HCT116 (cell line): ENCODE measurements at regions not wholly inside any gene's neighbourhood (a gene's known extent, or its start where the extent isn't known, plus 50 kb on each side); places are given as distances from the start of the nearest gene placed in this dataset.

Experiments
- ATAC-seq: fragments of 200-7000 bp; cut with Tn5 transposase; 2 replicates; pipeline ENCODE4 v1.9.1; 2020; ENCODE audit warnings: mild to moderate bottlenecking, moderate library complexity
- BruUV-seq: library from RNA; stranded (reverse); fragments of 400-500 nt; replicated peaks from 2 replicates; lab custom pipeline; 2021; lab: Mats Ljungman, UMichigan
- CTCF ChIA-PET: fragments of 300-600 bp; sonication (Branson Sonifier 250); formaldehyde crosslinking; loops from one replicate; lab custom pipeline; 2021; ENCODE audit warnings: antibody characterized with exemption; lab: Charles Lee
- POLR2A ChIA-PET: fragments of 300-600, 350-600 bp; sonication (Branson Sonifier 250); formaldehyde crosslinking; loops from one replicate; lab custom pipeline; 2021; ENCODE audit warnings: antibody characterized with exemption; lab: Charles Lee
- RAD21 ChIA-PET, 2 experiments: fragments of 300-600 bp; sonication (Branson Sonifier 250); formaldehyde crosslinking; loops; one replicate each; lab custom pipeline; 2023; ENCODE audit warnings: low total read pairs in 2 of 2; ENCODE audit not compliant: uncharacterized antibody in 2 of 2, unreplicated experiment in 2 of 2, low non-redundant PET in 1 of 2; lab: Charles Lee
- DNase-seq: peaks from one replicate; pipeline ENCODE4 v3.0.0-alpha.2; 2010; ENCODE audit warnings: low read depth, low spot score
- H2AFZ ChIP-seq: fragments of 200-600 bp; shearing (Covaris generic), sonication (generic); 2 replicates; pipeline ENCODE4 v1.6.1; 2017; ENCODE audit warnings: low read depth, mixed run types, mixed read lengths, antibody characterized with exemption, low read length; ENCODE audit not compliant: poor library complexity, severe bottlenecking
- H3K27ac ChIP-seq: 2 replicates; pipeline ENCODE4 v1.5.1; 2012; ENCODE audit warnings: low read depth, low read length
- H3K27me3 ChIP-seq: fragments of 200-600 bp; sonication (generic); 2 replicates; pipeline ENCODE4 v1.6.1; 2016; ENCODE audit warnings: mixed run types, low read length, mixed read lengths; ENCODE audit not compliant: insufficient read depth
- H3K36me3 ChIP-seq, 2 experiments: fragments of 200-500 bp in 1 of 2; fragments of 200-600 bp in 1 of 2; sonication (Bioruptor generic) in 1 of 2; sonication (generic) in 1 of 2; 2 replicates each; pipeline versions ENCODE4 v1.5.1 to v1.6.1; 2014 to 2016; ENCODE audit warnings: low read length in 2 of 2, inconsistent platforms in 1 of 2, mixed read lengths in 1 of 2, mixed run types in 1 of 2; ENCODE audit not compliant: insufficient read depth in 2 of 2, control insufficient read depth in 1 of 2
- H3K4me1 ChIP-seq, 2 experiments: fragments of 200-600 bp in 1 of 2; sonication (generic) in 1 of 2; 2 replicates each; pipeline versions ENCODE4 v1.5.1 to v1.6.1; 2012 to 2017; ENCODE audit warnings: low read length in 2 of 2, inconsistent platforms in 1 of 2, mild to moderate bottlenecking in 1 of 2, mixed read lengths in 1 of 2, mixed run types in 1 of 2, moderate library complexity in 1 of 2; ENCODE audit not compliant: insufficient read depth in 2 of 2, control insufficient read depth in 1 of 2
- H3K4me2 ChIP-seq: fragments of 200-600 bp; sonication (generic); 2 replicates; pipeline ENCODE4 v1.6.1; 2017; ENCODE audit warnings: mixed run types, low read length, mixed read lengths
- H3K4me3 ChIP-seq, 2 experiments: fragments of 200-600 bp in 1 of 2; sonication (generic) in 1 of 2; replicated peaks in 1 of 2; 2 replicates each; pipeline ENCODE4 v1.5.1; 2011 to 2016; ENCODE audit warnings: low read length in 2 of 2, control low read depth in 1 of 2, low read depth in 1 of 2, mild to moderate bottlenecking in 1 of 2, mixed read lengths in 1 of 2, mixed run types in 1 of 2
- H3K79me2 ChIP-seq: fragments of 200-600 bp; sonication (generic); 2 replicates; pipeline ENCODE4 v1.6.1; 2017; ENCODE audit warnings: mild to moderate bottlenecking, mixed run types, low read length, moderate library complexity, mixed read lengths; ENCODE audit not compliant: insufficient read depth
- H3K9ac ChIP-seq: fragments of 200-600 bp; sonication (generic); 2 replicates; pipeline ENCODE4 v1.6.1; 2016; ENCODE audit warnings: low read length, mixed read lengths
- H3K9me2 ChIP-seq: fragments of 200-600 bp; sonication (generic), shearing (Covaris generic); 2 replicates; pipeline ENCODE4 v1.6.1; 2017; ENCODE audit warnings: mixed run types, mild to moderate bottlenecking, moderate library complexity; ENCODE audit not compliant: insufficient read depth
- H3K9me3 ChIP-seq, 2 experiments: fragments of 200-500 bp in 1 of 2; fragments of 200-600 bp in 1 of 2; sonication (Bioruptor generic) in 1 of 2; sonication (generic) in 1 of 2; 2 replicates each; pipeline ENCODE4 v1.6.1; 2014 to 2017; ENCODE audit warnings: low read length in 2 of 2, mixed read lengths in 2 of 2, inconsistent platforms in 1 of 2, low read depth in 1 of 2, mild to moderate bottlenecking in 1 of 2, mixed run types in 1 of 2, moderate library complexity in 1 of 2; ENCODE audit not compliant: control insufficient read depth in 1 of 2, insufficient read depth in 1 of 2
- H4K20me1 ChIP-seq: fragments of 200-600 bp; sonication (generic), shearing (Covaris generic); 2 replicates; pipeline ENCODE4 v1.6.1; 2017; ENCODE audit warnings: mixed run types, mild to moderate bottlenecking, moderate library complexity; ENCODE audit not compliant: insufficient read depth
- EZH2phosphoT487 ChIP-seq: fragments of 200-600 bp; IDR thresholded peaks from 2 replicates; pipeline ENCODE4 v1.6.1; 2018; ENCODE audit warnings: antibody characterized with exemption, borderline replicate concordance
- POLR2AphosphoS5 ChIP-seq: IDR thresholded peaks from 2 replicates; pipeline ENCODE4 v1.6.1; 2011; ENCODE audit warnings: mild to moderate bottlenecking, low read depth, low read length, moderate library complexity
- RAD21 ChIP-seq: IDR thresholded peaks from 2 replicates; pipeline ENCODE4 v1.6.1; 2012; ENCODE audit warnings: low read depth, mild to moderate bottlenecking
- ZFX ChIP-seq: fragments of 450-650 bp; IDR thresholded peaks from 2 replicates; pipeline ENCODE4 v1.6.1; 2017
- intact Hi-C: fragments of 100-400 bp; cut with micrococcal nuclease; formaldehyde crosslinking; loops from 2 replicates; pipeline ENCODE4 v1.10.0; 2022
- TF ChIP-seq, protein P1 (sequence below), 3 experiments: fragments of 200-600 bp in 1 of 3; sonication (generic) in 1 of 3; IDR thresholded peaks in 2 of 3; conservative IDR thresholded peaks in 1 of 3; 2 replicates each; pipeline ENCODE4 v1.5.1; 2012 to 2017; ENCODE audit warnings: low read depth in 2 of 3, low read length in 2 of 3, antibody characterized with exemption in 1 of 3, borderline replicate concordance in 1 of 3, control low read depth in 1 of 3, mild to moderate bottlenecking in 1 of 3, mixed read lengths in 1 of 3, mixed run types in 1 of 3, moderate library complexity in 1 of 3; ENCODE audit not compliant: insufficient read depth in 1 of 3
- TF ChIP-seq, protein P2 (sequence below): IDR thresholded peaks from 2 replicates; pipeline ENCODE4 v1.6.1; 2012

DNA sequence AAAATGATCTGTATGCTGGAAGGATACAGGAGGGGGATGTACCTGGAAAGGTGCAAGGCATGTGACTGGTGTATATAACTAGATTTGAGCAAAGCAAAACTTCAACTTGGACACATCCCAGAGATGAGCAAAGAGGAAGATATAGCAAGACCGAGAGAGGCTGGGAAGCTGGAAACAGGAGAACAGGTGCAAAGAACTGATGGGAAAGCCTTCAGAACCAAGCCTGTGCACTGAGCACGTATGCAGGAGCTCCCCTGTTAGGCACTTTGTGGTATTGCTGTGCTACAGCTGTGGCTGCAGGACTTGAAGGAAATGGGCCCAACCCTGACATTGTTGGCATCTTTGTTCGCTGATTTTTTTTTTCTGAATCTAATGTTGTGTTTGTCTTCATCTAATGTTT lies 120.7 kb upstream of the PWP1 start:
- H2AFZ ChIP-seq, result no peak overlapping the region
- ChIA-PET POLR2A (no interaction called here), RAD21 (no interaction called here), CTCF (interaction anchor here (1.0 to 1.3 kb wide), 6 partner anchors 9 to 473 kb away, joined by 3 to 4 read pairs (median 4); no protein-coding TSS in a partner anchor)
- H3K4me1 ChIP-seq, result peaks cover 0 to 7% of the 10 kb centered on the region in 2 experiments; a peak in 2 of 4 replicates
- H3K4me3 ChIP-seq, result no peak overlapping the region
- no TSS peak for BruUV-seq
- H3K9ac ChIP-seq, result no peak overlapping the region
- H4K20me1 ChIP-seq, result no peaks in the 10 kb centered on the region
- no peaks in the 10 kb centered on the region for H3K36me3 ChIP-seq
- no peaks in the 10 kb centered on the region for H3K27me3 ChIP-seq
- no peaks in the 10 kb centered on the region for H3K79me2 ChIP-seq
- no peak overlapping the region for H3K27ac ChIP-seq
- H3K9me3 ChIP-seq, result no peaks in the 10 kb centered on the region
- no peaks in the 10 kb centered on the region for H3K9me2 ChIP-seq
- ATAC-seq (peak; percentile 80), DNase-seq (peak; percentile 7)
- TF ChIP-seq RAD21, result peak; percentile 46
- TF ChIP-seq, protein P1, sequence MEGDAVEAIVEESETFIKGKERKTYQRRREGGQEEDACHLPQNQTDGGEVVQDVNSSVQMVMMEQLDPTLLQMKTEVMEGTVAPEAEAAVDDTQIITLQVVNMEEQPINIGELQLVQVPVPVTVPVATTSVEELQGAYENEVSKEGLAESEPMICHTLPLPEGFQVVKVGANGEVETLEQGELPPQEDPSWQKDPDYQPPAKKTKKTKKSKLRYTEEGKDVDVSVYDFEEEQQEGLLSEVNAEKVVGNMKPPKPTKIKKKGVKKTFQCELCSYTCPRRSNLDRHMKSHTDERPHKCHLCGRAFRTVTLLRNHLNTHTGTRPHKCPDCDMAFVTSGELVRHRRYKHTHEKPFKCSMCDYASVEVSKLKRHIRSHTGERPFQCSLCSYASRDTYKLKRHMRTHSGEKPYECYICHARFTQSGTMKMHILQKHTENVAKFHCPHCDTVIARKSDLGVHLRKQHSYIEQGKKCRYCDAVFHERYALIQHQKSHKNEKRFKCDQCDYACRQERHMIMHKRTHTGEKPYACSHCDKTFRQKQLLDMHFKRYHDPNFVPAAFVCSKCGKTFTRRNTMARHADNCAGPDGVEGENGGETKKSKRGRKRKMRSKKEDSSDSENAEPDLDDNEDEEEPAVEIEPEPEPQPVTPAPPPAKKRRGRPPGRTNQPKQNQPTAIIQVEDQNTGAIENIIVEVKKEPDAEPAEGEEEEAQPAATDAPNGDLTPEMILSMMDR (IDR thresholded peaks at IDR 0.05 in 2 of 3, conservative IDR thresholded peaks at IDR 0.05 in 1 of 3; ENCODE audit: borderline replicate concordance in 1 of 3, insufficient read depth in 1 of 3, low read depth in 2 of 3, low read length in 2 of 3), result peak; percentile 30 to 49 (median 40); a peak in 5 of 6 replicates
- TF ChIP-seq POLR2AphosphoS5, result no peak
- no peak for TF ChIP-seq EZH2phosphoT487
- intact Hi-C loops, result no loop called here
- no peak overlapping the region for H3K4me2 ChIP-seq

DNA sequence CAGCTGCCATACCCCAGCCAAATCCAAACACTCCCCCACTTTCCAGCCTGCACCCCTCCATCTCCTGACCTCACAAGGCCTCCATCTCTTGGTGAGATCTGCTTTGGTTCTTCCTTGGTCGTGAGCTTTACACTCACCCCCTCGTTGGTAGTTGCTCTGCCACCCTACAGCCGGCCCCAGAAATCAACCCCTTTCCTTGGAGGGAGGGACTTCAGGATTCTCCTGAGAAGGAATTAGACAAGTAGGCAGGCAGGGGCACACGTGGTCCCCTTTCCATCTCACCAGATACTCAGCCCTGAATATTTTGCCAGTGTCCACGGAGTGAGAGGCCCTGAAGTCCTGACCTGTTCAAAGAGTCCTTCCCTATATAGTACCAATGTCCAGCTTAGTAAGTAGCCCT lies 120.0 kb upstream of the PWP1 start:
- no peak overlapping the region for H2AFZ ChIP-seq
- intact Hi-C loops, result no loop called here
- no peaks in the 10 kb centered on the region for H3K9me2 ChIP-seq
- no peak overlapping the region for H3K4me2 ChIP-seq
- H3K27ac ChIP-seq, result no peak overlapping the region
- H4K20me1 ChIP-seq, result no peaks in the 10 kb centered on the region
- DNase-seq (no peak), ATAC-seq (no peak)
- ChIA-PET CTCF (interaction anchor here (1.0 to 1.3 kb wide), 6 partner anchors 10 to 474 kb away, joined by 3 to 4 read pairs (median 4); no protein-coding TSS in a partner anchor), RAD21 (no interaction called here), POLR2A (no interaction called here)
- no peak overlapping the region for H3K9ac ChIP-seq
- H3K9me3 ChIP-seq, result no peaks in the 10 kb centered on the region
- no peaks in the 10 kb centered on the region for H3K27me3 ChIP-seq
- H3K4me3 ChIP-seq, result no peak overlapping the region
- H3K36me3 ChIP-seq, result no peaks in the 10 kb centered on the region
- H3K4me1 ChIP-seq, result peaks cover 0 to under 1% of the 10 kb centered on the region in 2 experiments; a peak in 1 of 4 replicates
- H3K79me2 ChIP-seq, result no peaks in the 10 kb centered on the region
- no TSS peak for BruUV-seq
- TF ChIP-seq, protein P1 (IDR thresholded peaks at IDR 0.05 in 2 of 3, conservative IDR thresholded peaks at IDR 0.05 in 1 of 3; ENCODE audit: borderline replicate concordance in 1 of 3, insufficient read depth in 1 of 3, low read depth in 2 of 3, low read length in 2 of 3), result no peak
- no peak for TF ChIP-seq ZFX
- TF ChIP-seq, protein P2, sequence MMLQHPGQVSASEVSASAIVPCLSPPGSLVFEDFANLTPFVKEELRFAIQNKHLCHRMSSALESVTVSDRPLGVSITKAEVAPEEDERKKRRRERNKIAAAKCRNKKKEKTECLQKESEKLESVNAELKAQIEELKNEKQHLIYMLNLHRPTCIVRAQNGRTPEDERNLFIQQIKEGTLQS, result no peak
